T-helper 17 cell (primary cell): ENCODE measurements at regions not wholly inside any gene's neighbourhood (a gene's known extent, or its start where the extent isn't known, plus 50 kb on each side); places are given as distances from the start of the nearest gene placed in this dataset.

Source experiments
- ATAC-seq: fragments of 150-1000 bp; cut with Tn5 transposase; 2 replicates; pipeline ENCODE4 v1.10.0; 2021; ENCODE audit warnings: mild to moderate bottlenecking, moderate library complexity
- DNase-seq, 3 donors: peaks; one replicate each; pipeline versions ENCODE4 v3.0.0 to v3.0.0-alpha.2; 2020 to 2021
- H3K9me3 ChIP-seq: one replicate; pipeline ENCODE4 v1.7.0; 2013; ENCODE audit warnings: low read length, mild to moderate bottlenecking; ENCODE audit not compliant: control insufficient read depth, poor library complexity, severe bottlenecking
- H3K27ac Mint-ChIP-seq: one replicate; pipeline ENCODE4 v1.8.0; 2022; ENCODE audit warnings: mild to moderate bottlenecking, moderate library complexity, mixed read lengths
- H3K27me3 Mint-ChIP-seq: one replicate; pipeline ENCODE4 v1.8.0; 2022; ENCODE audit warnings: mixed read lengths
- H3K36me3 Mint-ChIP-seq: one replicate; pipeline ENCODE4 v1.8.0; 2022; ENCODE audit warnings: low read depth, mixed read lengths
- H3K4me1 Mint-ChIP-seq: one replicate; pipeline ENCODE4 v1.8.0; 2022; ENCODE audit warnings: mild to moderate bottlenecking, mixed read lengths
- H3K4me3 Mint-ChIP-seq: one replicate; pipeline ENCODE4 v1.8.0; 2022; ENCODE audit warnings: mild to moderate bottlenecking, moderate library complexity, mixed read lengths

DNA sequence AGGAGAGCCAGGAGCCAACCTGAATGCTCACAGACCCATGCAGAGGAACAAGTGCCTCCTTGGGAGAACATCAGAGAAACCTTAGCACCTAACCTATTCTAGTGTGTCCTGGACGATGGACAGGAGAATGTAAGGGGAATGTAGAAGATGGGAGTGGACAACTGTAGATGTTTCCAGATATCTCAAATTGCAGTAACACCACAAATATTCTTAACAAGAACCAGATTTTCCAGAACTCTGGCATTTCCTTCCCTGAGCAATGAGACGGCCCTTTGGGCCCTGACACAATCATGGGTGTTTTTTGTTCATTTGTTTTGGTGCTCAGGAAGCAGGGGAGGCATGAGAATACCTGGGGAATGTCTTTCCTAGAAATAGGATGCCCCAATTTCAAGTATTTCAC lies 196.1 kb upstream of the PRSS1 start:
- peaks cover 12% of the 10 kb centered on the region for H3K4me1 Mint-ChIP-seq
- H3K27me3 Mint-ChIP-seq, result peaks cover 13% of the 10 kb centered on the region
- H3K4me3 Mint-ChIP-seq, result no peak overlapping the region
- no peaks in the 10 kb centered on the region for H3K9me3 ChIP-seq
- DNase-seq (no peak), ATAC-seq (no peak)
- H3K27ac Mint-ChIP-seq, result peak overlapping the region; percentile 56
- no peaks in the 10 kb centered on the region for H3K36me3 Mint-ChIP-seq

DNA sequence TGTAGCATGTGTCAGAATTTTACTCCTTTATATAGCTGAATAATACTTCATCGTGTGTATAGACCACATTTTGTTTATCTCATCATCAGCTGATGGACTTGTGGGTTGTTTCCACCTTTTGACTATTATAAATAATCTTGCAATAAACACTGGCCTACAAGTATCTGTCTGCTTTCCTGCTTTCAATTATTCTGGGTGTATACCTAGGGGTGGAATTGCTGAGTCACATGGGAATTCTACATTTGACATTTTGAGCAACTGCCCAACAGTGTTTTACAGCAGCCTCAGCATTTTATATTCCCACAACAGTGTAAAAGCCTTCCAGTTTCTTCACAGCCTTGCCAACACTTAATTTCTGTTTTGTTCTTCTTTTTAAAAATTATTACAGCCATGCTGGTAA lies 200.3 kb upstream of the PRSS1 start:
- H3K27ac Mint-ChIP-seq, result no peak overlapping the region
- no peak for ATAC-seq

DNA sequence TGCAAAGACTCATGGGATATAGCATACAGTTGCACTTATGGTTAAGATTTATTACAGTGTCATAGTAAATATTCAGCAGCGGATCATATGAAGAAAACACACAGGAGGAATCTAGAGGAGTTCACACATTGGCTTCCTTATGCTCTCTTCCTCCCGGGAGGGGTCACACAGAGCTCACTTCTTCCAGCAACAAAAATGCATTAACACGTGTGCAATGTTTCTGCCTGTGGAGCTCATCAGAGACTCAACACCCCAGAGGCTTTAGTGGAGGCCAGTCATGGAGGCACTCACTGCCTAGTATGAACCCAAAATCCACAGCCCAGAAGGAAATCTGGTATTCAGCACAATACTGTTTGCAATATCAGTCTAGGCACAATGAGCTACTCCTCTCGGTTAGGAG lies 202.8 kb upstream of the PRSS1 start:
- no peak overlapping the region for H3K27ac Mint-ChIP-seq
- no peak overlapping the region for H3K4me3 Mint-ChIP-seq
- no peaks in the 10 kb centered on the region for H3K9me3 ChIP-seq
- DNase-seq (no peak), ATAC-seq (no peak)
- H3K36me3 Mint-ChIP-seq, result no peaks in the 10 kb centered on the region
- no peaks in the 10 kb centered on the region for H3K4me1 Mint-ChIP-seq
- H3K27me3 Mint-ChIP-seq, result no peaks in the 10 kb centered on the region

More for the DNA sequence above, 200.3 kb upstream of the PRSS1 start:
- H3K36me3 Mint-ChIP-seq, result no peaks in the 10 kb centered on the region
- H3K27me3 Mint-ChIP-seq, result no peaks in the 10 kb centered on the region
- DNase-seq, result no peak
- no peaks in the 10 kb centered on the region for H3K9me3 ChIP-seq
- H3K4me1 Mint-ChIP-seq, result no peaks in the 10 kb centered on the region
- H3K4me3 Mint-ChIP-seq, result no peak overlapping the region

DNA sequence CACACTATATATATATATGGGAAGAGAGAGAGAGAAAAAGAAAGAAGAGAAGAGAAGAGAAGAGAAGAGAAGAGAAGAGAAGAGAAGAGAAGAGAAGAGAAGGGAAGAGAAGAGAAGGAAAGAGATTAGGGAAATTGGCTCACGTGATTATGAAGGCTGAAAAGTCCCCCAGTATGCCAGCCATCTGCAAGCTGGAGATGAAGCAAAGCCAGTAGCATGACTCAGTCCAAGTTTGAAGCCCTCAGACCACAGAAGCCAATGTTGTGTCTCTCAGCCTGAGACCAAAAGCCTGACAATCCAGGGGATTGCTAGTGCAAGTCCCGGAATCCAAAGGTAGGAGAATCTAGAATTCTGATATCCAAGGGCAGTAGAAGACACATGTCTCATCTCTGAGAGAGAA lies 206.3 kb upstream of the PRSS1 start:
- ATAC-seq, result no peak
- H3K4me1 Mint-ChIP-seq, result peaks cover 5% of the 10 kb centered on the region
- H3K36me3 Mint-ChIP-seq, result no peaks in the 10 kb centered on the region
- no peaks in the 10 kb centered on the region for H3K27me3 Mint-ChIP-seq
- H3K27ac Mint-ChIP-seq, result no peak overlapping the region
- H3K9me3 ChIP-seq, result no peaks in the 10 kb centered on the region
- no peak overlapping the region for H3K4me3 Mint-ChIP-seq
- no peak for DNase-seq

DNA sequence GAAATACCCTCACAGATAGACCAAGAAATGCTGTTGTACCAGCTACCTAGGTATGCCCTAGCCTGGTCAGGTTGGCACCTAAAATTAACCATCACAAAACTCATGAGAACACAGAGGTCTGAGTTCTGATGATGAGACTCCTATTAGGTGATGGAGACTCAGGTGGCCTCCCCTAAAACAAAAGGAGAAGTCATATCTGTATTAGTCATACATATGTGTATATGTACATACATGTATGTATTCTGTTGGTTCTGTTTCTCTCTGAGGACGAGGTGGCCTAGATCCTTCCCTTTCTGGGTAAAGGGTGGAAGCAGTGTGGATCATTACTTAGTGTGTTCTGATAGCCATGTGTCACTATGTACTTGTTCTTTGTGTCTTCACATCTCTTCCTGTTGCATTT lies 207.2 kb upstream of the PRSS1 start:
- DNase-seq (no peak), ATAC-seq (no peak)
- no peak overlapping the region for H3K4me3 Mint-ChIP-seq
- no peak overlapping the region for H3K27ac Mint-ChIP-seq
- H3K4me1 Mint-ChIP-seq, result peaks cover 5% of the 10 kb centered on the region
- no peaks in the 10 kb centered on the region for H3K9me3 ChIP-seq
- no peaks in the 10 kb centered on the region for H3K27me3 Mint-ChIP-seq
- no peaks in the 10 kb centered on the region for H3K36me3 Mint-ChIP-seq

DNA sequence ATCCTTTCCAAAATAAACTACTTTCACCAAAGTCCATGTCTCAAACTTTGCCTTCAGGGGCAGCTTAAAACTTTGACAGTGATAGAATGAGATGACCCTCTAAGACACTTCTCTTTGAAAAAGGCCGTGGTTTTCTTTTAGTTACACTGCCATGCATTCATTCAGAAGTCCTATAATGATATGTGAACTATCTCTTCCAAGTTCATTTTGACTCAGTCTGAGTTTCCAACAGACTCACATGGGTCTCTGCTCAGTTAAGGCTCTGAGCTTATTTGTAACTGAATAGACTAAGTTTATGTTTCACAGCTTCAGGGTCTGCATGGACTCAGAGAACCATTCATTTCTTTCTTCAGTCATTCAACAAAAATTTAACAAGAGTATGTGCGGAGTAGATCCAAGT lies 208.9 kb upstream of the PRSS1 start:
- DNase-seq (no peak), ATAC-seq (no peak)
- no peaks in the 10 kb centered on the region for H3K36me3 Mint-ChIP-seq
- no peak overlapping the region for H3K4me3 Mint-ChIP-seq
- H3K4me1 Mint-ChIP-seq, result peaks cover 8% of the 10 kb centered on the region
- no peaks in the 10 kb centered on the region for H3K27me3 Mint-ChIP-seq
- H3K9me3 ChIP-seq, result no peaks in the 10 kb centered on the region
- no peak overlapping the region for H3K27ac Mint-ChIP-seq

DNA sequence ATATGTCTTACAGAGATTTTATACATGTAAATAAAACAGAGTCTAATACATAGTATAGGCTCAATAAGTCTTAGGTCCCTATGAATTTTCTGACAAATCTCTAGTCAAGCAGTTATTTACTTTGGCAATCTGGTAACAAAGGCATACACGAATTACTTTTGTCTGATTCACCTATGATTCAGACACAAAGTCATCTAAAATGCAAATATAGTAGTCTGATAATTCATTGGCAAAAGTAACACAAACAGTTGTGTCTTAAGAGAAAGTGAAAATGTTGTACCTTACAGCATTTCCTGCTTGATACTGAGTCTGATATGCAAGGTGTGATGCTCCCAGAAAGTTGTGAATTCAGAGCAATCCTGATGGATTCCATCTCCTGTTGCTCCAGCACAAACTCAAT lies 209.4 kb upstream of the PRSS1 start:
- DNase-seq, result no peak
- Mint-ChIP-seq H3K4me1 (peaks cover 13% of the 10 kb centered on the region), H3K4me3 (peak overlapping the region; percentile 12), H3K27me3 (no peaks in the 10 kb centered on the region), H3K27ac (no peak overlapping the region), H3K36me3 (no peaks in the 10 kb centered on the region)
- H3K9me3 ChIP-seq, result no peaks in the 10 kb centered on the region
- no peak for ATAC-seq

DNA sequence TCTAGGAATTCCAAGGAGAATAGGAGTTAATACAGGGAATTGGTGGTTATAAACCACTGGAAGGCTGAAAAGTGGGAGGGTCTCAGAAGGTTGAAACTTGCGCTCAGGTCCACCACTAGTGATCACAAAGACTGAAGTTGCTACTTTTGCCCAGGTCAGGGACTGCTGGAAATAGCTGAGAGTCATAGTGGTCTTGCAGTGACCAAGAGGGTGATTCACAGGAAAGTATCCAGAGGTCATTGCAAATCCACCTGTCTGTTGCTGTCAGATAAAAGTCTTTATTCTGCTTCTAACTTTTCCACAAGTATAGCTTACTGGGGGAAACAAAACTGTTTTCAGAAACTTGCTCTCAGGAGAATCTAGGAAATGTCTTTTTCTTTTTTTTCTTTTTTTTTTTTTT lies 211.5 kb upstream of the PRSS1 start:
- DNase-seq (no peak), ATAC-seq (no peak)
- Mint-ChIP-seq H3K4me1 (peaks cover 13% of the 10 kb centered on the region), H3K27ac (peak overlapping the region; percentile 49), H3K4me3 (peak overlapping the region; percentile 41), H3K36me3 (no peaks in the 10 kb centered on the region), H3K27me3 (no peaks in the 10 kb centered on the region)
- no peaks in the 10 kb centered on the region for H3K9me3 ChIP-seq

DNA sequence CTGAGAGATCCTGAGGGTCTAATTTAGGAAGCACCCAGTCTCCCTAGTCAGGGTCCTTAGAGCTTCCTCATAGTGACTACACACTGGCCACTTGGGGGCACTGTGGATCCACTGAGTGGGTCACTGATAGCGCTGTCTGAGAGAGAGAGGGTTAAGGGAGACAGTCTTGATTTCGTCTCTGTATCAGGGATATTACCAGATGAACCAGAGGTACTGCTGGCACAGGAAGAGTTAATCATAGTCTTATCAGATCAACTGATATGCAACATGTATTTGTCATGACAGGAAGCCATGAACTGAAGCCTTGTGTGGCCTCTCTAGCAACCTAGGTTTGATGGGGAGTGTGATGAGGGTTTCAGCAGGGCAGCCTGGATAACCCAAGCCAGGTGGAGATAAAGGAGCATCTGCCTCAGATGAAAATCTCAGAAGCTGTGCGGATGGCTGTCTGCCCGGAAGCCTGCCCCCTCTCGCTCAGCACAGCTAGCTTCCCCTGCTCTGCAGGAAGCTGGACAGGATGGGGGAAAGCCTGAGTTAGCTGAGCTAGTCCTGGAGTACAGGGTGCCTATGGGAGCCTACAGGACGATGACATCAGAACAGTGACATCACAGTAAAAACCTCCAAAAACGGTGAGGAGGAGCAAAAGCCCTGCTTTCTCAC lies 214.0 kb upstream of the PRSS1 start:
- DNase-seq, result peak; percentile 25 to 54 (median 48)
- peak overlapping the region; percentile 78 for H3K4me3 Mint-ChIP-seq
- no peaks in the 10 kb centered on the region for H3K36me3 Mint-ChIP-seq
- peaks cover 12% of the 10 kb centered on the region for H3K4me1 Mint-ChIP-seq
- ATAC-seq, result peak; percentile 89
- H3K9me3 ChIP-seq, result no peaks in the 10 kb centered on the region
- peak overlapping the region; percentile 83 for H3K27ac Mint-ChIP-seq
- no peaks in the 10 kb centered on the region for H3K27me3 Mint-ChIP-seq

DNA sequence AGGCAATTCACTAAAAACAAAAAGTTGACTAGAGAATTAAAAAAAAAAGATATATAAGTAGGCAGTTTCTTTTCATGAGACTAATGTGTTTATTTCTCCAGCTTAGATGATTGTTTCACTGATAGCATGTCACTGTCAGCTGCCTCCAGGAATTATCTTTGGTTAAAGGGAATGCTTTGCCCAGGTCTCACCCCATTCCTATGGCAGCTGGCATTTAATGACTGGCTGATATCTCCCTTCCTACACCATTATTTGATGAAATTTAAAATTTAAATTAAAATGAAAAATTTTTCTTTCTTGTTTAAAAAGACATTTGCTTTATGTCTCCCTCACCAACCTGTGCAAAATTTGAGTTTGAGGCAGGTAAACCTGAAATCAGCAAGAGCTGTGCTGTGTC lies 214.5 kb upstream of the PRSS1 start:
- Mint-ChIP-seq H3K4me3 (peak overlapping the region; percentile 78), H3K4me1 (peaks cover 9% of the 10 kb centered on the region), H3K27me3 (no peaks in the 10 kb centered on the region), H3K27ac (peak overlapping the region; percentile 83), H3K36me3 (no peaks in the 10 kb centered on the region)
- no peak for DNase-seq
- no peak for ATAC-seq
- H3K9me3 ChIP-seq, result no peaks in the 10 kb centered on the region

DNA sequence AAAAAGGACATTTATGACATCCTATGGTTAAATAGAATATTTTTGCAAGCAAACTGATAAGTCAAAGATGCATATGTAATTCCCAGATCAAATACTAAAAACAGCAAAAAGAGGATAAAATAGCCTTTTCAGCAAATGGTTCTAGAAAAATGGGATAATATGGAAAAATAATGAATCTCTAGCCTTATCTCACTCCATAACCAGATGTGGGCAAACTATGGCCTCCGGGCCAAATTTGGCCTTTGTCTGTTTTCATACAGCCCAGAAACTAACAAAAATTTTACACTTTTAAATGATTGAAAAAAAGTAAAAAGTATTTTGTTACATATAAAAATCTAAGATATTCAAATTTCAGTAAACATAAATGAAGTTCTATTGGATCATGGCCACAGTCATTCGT lies 215.4 kb upstream of the PRSS1 start:
- no peaks in the 10 kb centered on the region for H3K9me3 ChIP-seq
- Mint-ChIP-seq H3K27ac (no peak overlapping the region), H3K4me1 (peaks cover 9% of the 10 kb centered on the region), H3K27me3 (no peaks in the 10 kb centered on the region), H3K36me3 (no peaks in the 10 kb centered on the region), H3K4me3 (no peak overlapping the region)
- ATAC-seq (no peak), DNase-seq (no peak)

DNA sequence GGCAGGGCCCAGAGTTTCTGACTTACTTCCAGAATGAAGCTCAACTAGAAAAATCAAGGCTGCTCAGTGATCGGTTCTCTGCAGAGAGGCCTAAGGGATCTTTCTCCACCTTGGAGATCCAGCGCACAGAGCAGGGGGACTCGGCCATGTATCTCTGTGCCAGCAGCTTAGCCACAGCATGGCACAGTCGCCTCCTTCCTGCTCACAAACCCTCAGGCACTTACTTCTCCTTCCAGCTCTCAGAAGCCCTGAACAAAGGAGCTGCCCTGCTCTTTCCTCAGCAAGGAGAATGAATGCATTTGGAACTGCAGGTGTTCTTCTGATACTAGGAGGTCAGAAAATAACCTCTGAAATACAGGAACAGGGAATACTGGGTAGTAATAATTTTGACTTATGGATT lies 219.7 kb upstream of the PRSS1 start:
- DNase-seq (no peak), ATAC-seq (no peak)
- Mint-ChIP-seq H3K4me1 (no peaks in the 10 kb centered on the region), H3K27me3 (no peaks in the 10 kb centered on the region), H3K27ac (no peak overlapping the region), H3K4me3 (no peak overlapping the region), H3K36me3 (peaks cover 2% of the 10 kb centered on the region)
- H3K9me3 ChIP-seq, result no peaks in the 10 kb centered on the region

DNA sequence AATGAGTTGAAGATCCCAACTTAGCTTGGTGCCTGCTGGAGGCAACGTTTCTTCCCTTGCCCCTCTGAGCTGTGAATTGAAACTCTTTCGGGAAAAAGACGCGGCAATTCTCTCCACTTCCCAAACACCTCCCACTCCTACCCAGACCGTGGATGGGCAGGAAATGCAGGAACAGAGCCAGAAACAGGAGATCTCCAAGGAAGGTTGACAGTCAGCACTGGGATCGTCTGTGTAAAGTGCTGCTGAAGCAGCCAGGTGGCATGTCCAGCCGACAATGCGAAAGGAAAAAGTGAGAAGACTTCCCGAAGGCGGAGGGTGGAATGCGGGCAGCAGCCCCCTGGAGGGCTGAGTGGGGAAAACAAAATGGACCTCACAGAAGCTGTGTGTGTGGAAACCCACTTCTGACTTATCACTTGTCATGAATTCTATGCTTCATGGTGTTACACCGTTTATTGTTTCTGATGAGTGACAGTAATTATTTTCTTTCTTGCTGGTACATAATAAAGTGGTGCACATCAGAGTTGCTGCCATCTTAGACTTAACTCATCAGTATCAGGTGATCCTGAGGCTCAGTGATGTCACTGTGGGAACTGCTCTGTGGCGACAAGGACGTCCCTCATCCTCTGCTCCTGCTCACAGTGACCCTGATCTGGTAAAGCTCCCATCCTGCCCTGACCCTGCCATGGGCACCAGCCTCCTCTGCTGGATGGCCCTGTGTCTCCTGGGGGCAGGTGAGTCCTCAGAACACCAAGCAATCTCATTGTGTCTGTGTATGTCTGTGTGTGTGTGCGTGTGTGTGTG lies 220.5 kb upstream of the PRSS1 start:
- ATAC-seq (peak; percentile 21), DNase-seq (no peak)
- H3K27me3 Mint-ChIP-seq, result no peaks in the 10 kb centered on the region
- no peak overlapping the region for H3K27ac Mint-ChIP-seq
- H3K9me3 ChIP-seq, result no peaks in the 10 kb centered on the region
- peaks cover 2% of the 10 kb centered on the region for H3K36me3 Mint-ChIP-seq
- H3K4me1 Mint-ChIP-seq, result no peaks in the 10 kb centered on the region
- no peak overlapping the region for H3K4me3 Mint-ChIP-seq
